Ovary (tissue), 7 donors: ENCODE measurements at regions not wholly inside any gene's neighbourhood (a gene's known extent, or its start where the extent isn't known, plus 50 kb on each side); places are given as distances from the start of the nearest gene placed in this dataset.

ENCODE experiments used
- DNase-seq, 5 donors: peaks; one replicate each; pipeline ENCODE4 v3.0.0-alpha.2; 2019 to 2020
- H3K27ac ChIP-seq, 2 donors: fragments of 200-600 bp; one replicate each; pipeline versions ENCODE4 v1.5.1 to v1.8.0; 2019 to 2022
- H3K27me3 ChIP-seq: fragments of 200-600 bp; one replicate; pipeline ENCODE4 v1.8.0; 2022
- H3K36me3 ChIP-seq: fragments of 200-600 bp; sonication (generic); one replicate; pipeline ENCODE4 v1.5.1; 2019
- H3K4me1 ChIP-seq: one replicate; pipeline ENCODE4 v1.8.1; 2013; ENCODE audit warnings: mild to moderate bottlenecking, moderate library complexity; ENCODE audit not compliant: insufficient read depth
- H3K4me3 ChIP-seq: fragments of 200-600 bp; sonication (generic); one replicate; pipeline ENCODE4 v1.5.1; 2017
- H3K9me3 ChIP-seq, 2 donors: fragments of 200-600 bp in 1 of 2; sonication (generic) in 1 of 2; one replicate each; pipeline versions ENCODE4 v1.5.1 to v1.8.1; 2013 to 2019; ENCODE audit warnings: mild to moderate bottlenecking in 1 of 2, moderate library complexity in 1 of 2
- CTCF ChIP-seq, 3 donors: fragments of 450-650 bp in 2 of 3; fragments of 200-600 bp in 1 of 3; IDR thresholded peaks; one replicate each; pipeline versions ENCODE4 v1.5.1 to v1.8.0; 2016 to 2022; ENCODE audit warnings: antibody characterized with exemption in 3 of 3, mild to moderate bottlenecking in 1 of 3
- EP300 ChIP-seq: sonication (generic); formaldehyde crosslinking; IDR thresholded peaks from one replicate; pipeline ENCODE4 v1.6.1; 2017; ENCODE audit warnings: antibody characterized with exemption
- POLR2A ChIP-seq: fragments of 450-650 bp; IDR thresholded peaks from one replicate; pipeline ENCODE4 v1.6.1; 2017; ENCODE audit warnings: antibody characterized with exemption, mild to moderate bottlenecking, moderate library complexity
- WGBS, 3 donors: extraction: QIAGEN DNeasy Blood & Tissue Kit in 1 of 3; methylation state at CpG; one replicate each; pipeline versions ENCODE4 v1.1.5 to v1.1.7; 2013 to 2017; 5-methylcytosine and 5-hydroxymethylcytosine counted together
- intact Hi-C, 4 donors: fragments of 100-400 bp; cut with DNase I; formaldehyde crosslinking; loops; one replicate each; pipeline versions ENCODE4 v1.11.0 to v1.15.1; 2022 to 2023
- donor health status: DM: no; HTN: no; CAD: no; lungs with moderate emphysema.
- donor health status: DM: no; HTN: no; CAD: no.
- donor health status: Bipolar disorder and iron deficiency.
- donor health status: DM: no; HTN: no; CAD: no.
- donor health status: DM: yes; HTN: yes; CAD: no.

- DNase-seq, result no peak
- WGBS, 3 donors, result 80 to 88% (median 84%) methylated on average over 3 of the region's 3 CpGs
- no peak overlapping the region for H3K4me3 ChIP-seq
- no peak for TF ChIP-seq CTCF (IDR thresholded peaks at IDR 0.05)
- TF ChIP-seq POLR2A, result no peak
- no peak for TF ChIP-seq EP300
- no peak overlapping the region for H3K27ac ChIP-seq
- H3K4me1 ChIP-seq, result no peaks in the 10 kb centered on the region
- intact Hi-C loops, result no loop called here
- H3K27me3 ChIP-seq, result no peaks in the 10 kb centered on the region
- H3K36me3 ChIP-seq, result no peaks in the 10 kb centered on the region
- no peaks in the 10 kb centered on the region for H3K9me3 ChIP-seq
These were observed 158.2 kb upstream of the RGS6 start for GRCh38 chr14:71773898-71774481.

- Histone ChIP-seq H3K4me1 (no peaks in the 10 kb centered on the region), H3K27ac (no peak overlapping the region), H3K9me3 (no peaks in the 10 kb centered on the region), H3K27me3 (no peaks in the 10 kb centered on the region), H3K36me3 (no peaks in the 10 kb centered on the region), H3K4me3 (no peak overlapping the region)
- TF ChIP-seq POLR2A, result no peak
- TF ChIP-seq CTCF (IDR thresholded peaks at IDR 0.05), result no peak
- TF ChIP-seq EP300, result no peak
- WGBS, 3 donors, result 52 to 58% (median 57%) methylated on average over 10 of the region's 10 CpGs
- DNase-seq, result no peak
- intact Hi-C loops, result no loop called here
These were observed 155.5 kb upstream of the RGS6 start for GRCh38 chr14:71776471-71777360.

GRCh38 chr14:71780075-71780474, 152.2 kb upstream of the RGS6 start:
- no peaks in the 10 kb centered on the region for H3K9me3 ChIP-seq
- TF ChIP-seq CTCF (IDR thresholded peaks at IDR 0.05), result no peak
- TF ChIP-seq EP300, result no peak
- TF ChIP-seq POLR2A, result no peak
- 59 to 72% (median 62%) methylated on average over 2 of the region's 2 CpGs for WGBS, 3 donors
- no peak overlapping the region for H3K4me3 ChIP-seq
- no peaks in the 10 kb centered on the region for H3K27me3 ChIP-seq
- H3K36me3 ChIP-seq, result no peaks in the 10 kb centered on the region
- intact Hi-C loops, result no loop called here
- no peak overlapping the region for H3K27ac ChIP-seq
- no peaks in the 10 kb centered on the region for H3K4me1 ChIP-seq
- DNase-seq, result no peak

- no peaks in the 10 kb centered on the region for H3K9me3 ChIP-seq
- H3K4me1 ChIP-seq, result no peaks in the 10 kb centered on the region
- no peaks in the 10 kb centered on the region for H3K36me3 ChIP-seq
These were observed 151.4 kb upstream of the RGS6 start for GRCh38 chr14:71780822-71781221.

More at GRCh38 chr14:71780822-71781221, 151.4 kb upstream of the RGS6 start:
- 85 to 88% (median 87%) methylated on average over 3 of the region's 3 CpGs for WGBS, 3 donors
- Histone ChIP-seq H3K27me3 (no peaks in the 10 kb centered on the region), H3K27ac (no peak overlapping the region), H3K4me3 (no peak overlapping the region)
- TF ChIP-seq POLR2A, result no peak
- TF ChIP-seq CTCF (IDR thresholded peaks at IDR 0.05), result no peak
- no peak for TF ChIP-seq EP300
- intact Hi-C loops, result no loop called here
- DNase-seq, result no peak
